Esophagus muscularis mucosa (tissue), 3 donors: ENCODE measurements at regions not wholly inside any gene's neighbourhood (a gene's known extent, or its start where the extent isn't known, plus 50 kb on each side); places are given as distances from the start of the nearest gene placed in this dataset.

Experiments used
- CTCF ChIP-seq, 3 experiments: fragments of 200-600 bp in 2 of 3; fragments of 450-650 bp in 1 of 3; sonication (generic) in 2 of 3; IDR thresholded peaks; one replicate each; pipeline ENCODE4 v1.5.1; 2017 to 2019; ENCODE audit warnings: antibody characterized with exemption in 3 of 3, mild to moderate bottlenecking in 2 of 3, moderate library complexity in 1 of 3
- POLR2A ChIP-seq: fragments of 450-650 bp; IDR thresholded peaks from one replicate; pipeline ENCODE4 v1.6.1; 2017; ENCODE audit warnings: antibody characterized with exemption, moderate library complexity, mild to moderate bottlenecking, low read depth
- POLR2AphosphoS5 ChIP-seq, 2 donors: sonication (generic); formaldehyde crosslinking; IDR thresholded peaks; one replicate each; pipeline ENCODE4 v1.6.1; 2017; ENCODE audit warnings: antibody characterized with exemption in 2 of 2

GRCh38 chr4:176549161-176549865 lies 229.5 kb downstream of the SPCS3 start:
- TF ChIP-seq CTCF (IDR thresholded peaks at IDR 0.05) (no peak), POLR2AphosphoS5 (IDR thresholded peaks at IDR 0.05) (no peak), POLR2A (no peak)
